GM19372 (cell line): ENCODE measurements at regions not wholly inside any gene's neighbourhood (a gene's known extent, or its start where the extent isn't known, plus 50 kb on each side); places are given as distances from the start of the nearest gene placed in this dataset.
"Not testable (repeated sequence)": the region's sequence is repeated elsewhere in the genome, so short reads cannot be mapped to it uniquely, and the experiment has no call there.

Source experiments
- ATAC-seq: cut with Tn5 transposase; IDR thresholded peaks from one replicate; pipeline ENCODE4 v1.9.1; 2021; ENCODE audit warnings: mild to moderate bottlenecking, low read depth, moderate library complexity; ENCODE audit not compliant: unreplicated experiment

DNA sequence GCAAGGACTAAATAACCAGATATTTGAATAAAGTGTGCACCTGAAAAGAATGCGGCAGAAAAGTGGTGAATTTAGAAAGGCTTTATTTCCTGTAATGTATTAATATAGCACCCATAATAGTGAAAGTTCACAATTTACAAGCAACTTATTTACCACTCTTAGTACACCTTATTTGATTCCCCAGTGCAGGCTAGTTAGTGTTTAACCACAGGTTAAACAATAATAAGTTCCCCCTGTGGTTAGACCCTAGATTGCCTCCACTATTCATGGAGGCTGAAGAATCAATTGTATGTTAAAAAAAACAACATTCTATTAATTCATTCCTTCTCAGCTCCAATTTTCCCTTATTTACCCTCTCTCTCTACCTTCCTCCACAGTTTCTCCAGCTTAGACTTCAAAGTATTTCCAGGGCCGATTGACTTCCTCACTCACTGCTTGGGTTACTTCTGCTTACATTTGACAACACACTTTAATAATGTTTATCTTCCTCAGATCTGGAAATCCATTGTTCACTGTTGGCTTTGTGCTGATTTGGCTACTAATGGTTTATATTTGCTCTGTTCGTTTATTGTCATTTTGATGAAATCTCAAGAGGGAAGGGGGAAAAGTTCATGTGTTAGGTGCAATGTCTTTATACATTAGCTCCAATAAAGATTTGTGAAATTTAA lies 796.3 kb downstream of the BRINP3 start:
- no peak for ATAC-seq

DNA sequence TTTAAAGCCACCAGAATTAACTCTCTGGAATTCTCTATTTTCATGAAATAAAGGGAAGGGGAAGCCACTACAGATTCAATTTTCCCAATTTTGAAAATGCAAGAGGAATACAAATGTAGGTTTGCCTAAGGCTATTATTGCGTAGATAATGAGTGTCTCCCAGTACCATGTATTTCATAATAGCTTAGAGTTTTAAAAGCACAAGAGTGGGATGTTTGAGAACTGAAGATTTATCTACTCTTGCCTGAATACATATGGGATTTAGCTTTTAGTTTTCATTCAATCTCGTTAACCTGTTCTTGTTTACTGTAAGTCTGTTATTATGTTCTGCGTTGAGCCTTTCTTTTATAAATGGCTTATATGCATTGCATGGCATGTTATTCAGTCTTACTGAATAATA lies 795.1 kb downstream of the BRINP3 start:
- ATAC-seq, result no peak

DNA sequence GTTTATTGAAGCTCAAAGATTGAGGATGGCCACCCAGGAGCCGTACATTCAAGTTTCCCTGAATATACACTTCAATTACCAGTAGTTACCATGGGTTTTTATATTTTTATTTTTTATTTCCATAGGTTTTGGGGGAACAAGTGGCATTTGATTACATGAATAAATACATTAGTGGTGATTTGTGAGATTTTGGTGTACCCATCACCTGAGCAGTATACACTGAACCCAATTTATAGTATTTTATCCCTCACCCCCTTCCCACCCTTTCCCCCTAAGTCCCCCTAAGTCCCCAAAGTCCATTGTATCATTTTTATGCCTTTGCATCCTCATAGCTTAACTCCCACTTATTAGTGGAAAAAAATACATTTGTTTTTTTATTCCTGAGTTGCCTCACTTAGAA lies 791.4 kb downstream of the BRINP3 start:
- no peak for ATAC-seq

DNA sequence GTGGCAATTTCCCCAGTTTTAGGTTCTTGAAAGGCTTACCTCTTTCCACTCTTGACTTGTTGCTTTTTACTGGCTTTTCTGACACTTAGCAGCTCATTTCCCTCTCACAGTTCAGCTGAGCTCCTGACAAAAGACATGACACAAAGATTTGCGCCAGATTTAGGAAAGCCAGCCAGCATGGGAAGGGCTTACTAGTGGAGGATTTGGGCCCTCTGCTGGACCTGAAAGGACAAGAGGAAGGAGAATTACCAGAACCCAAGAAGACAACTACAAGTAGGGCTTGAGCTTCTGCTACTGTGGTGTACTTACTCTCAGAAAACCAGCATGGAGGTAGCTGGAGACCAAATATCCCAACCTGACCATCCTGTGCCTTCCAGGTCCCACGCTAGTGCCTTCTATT lies 784.5 kb downstream of the BRINP3 start:
- no peak for ATAC-seq

DNA sequence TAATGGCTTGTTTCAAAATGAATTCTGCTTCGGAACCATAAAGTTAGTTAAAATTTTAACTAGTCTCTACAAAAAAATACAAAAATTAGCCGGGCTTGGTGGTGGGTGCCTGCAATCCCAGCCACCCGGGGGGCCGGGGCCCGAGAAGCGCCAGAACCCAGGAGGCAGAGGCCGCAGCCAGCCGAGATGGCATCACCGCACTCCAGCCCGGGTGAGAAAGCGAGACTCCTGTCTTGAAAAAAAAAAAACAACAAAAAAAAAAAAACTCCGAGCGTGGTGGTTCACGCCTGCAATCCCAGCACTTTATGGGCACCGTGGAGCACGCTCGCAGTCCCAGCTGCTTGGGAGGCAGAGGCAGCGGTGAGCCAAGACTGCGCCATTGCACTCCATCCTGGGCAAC lies 781.4 kb downstream of the BRINP3 start:
- ATAC-seq, result no peak

DNA sequence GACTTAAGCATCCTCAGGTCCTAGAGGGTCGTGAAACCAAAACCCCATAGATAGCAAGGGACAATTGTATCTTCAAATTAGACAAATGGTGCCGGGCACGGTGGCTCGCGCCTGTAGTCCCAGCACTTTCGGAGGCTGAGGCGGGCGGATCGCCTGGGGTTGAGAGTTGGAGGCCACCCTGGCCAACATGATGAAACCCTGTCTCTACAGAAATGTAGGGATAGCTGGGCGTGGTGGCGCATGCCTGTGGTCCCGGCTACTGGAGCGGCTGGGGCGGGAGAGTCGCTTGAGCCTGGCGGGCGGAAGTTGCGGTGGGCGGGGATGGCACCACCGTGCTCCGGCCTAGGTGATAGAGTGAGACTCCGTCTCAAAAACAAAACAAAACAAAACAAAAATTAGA lies 780.6 kb downstream of the BRINP3 start:
- ATAC-seq, result no peak

DNA sequence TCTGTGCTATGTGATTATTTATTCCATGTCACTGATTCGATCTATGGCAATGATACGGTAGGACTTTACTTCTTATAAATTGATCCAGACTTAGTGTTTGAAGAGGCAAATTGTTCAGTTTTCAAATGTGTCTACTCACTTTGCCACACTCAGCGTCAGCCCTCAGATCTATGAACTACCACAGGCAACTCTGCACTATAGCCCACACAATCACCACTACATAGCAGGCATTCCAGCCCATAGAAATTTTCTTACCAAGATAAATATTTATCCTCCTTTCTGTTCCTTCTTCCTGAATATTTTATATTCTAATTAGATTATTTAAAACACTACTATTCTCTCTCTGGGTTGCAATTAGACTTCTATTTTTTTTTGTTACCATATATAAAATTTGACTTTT lies 776.1 kb downstream of the BRINP3 start:
- no peak for ATAC-seq

DNA sequence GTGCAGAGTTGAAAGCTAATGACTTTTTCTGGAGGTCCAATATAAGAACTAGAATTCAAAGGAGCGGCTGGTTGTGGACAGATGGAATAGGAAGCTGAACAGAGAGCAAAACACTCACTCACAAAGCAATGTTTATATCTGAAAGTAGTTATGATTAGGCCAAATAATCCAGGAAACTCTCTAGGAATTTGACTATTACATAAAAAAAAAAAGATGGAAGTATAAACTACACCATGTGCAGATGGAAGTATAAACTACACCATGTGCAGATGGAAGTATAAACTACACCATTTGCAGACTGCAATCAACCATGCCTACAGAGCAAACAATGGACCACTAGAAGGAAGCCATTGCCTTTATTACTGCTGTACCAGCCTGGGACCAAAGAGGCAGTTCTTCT lies 771.1 kb downstream of the BRINP3 start:
- ATAC-seq, result no peak

DNA sequence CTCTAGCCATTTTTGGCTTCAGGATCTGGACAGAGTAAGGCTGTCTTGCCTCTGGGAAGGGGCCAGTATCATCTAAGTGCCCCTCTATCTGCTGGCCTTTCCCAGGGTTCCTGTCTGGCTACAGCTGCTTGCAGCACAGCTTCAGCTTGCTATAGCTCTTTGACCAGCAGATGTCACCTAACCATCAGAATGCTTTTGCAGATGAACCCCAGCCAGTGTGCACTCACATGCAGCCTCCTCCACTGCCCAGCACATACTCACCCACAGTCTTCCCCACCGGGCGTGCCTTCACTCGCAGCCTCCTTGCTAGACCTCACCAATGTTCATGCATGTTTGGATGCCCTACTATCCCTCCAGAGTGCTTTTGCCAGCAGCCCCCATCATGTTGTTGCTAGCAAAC lies 769.0 kb downstream of the BRINP3 start:
- no peak for ATAC-seq

DNA sequence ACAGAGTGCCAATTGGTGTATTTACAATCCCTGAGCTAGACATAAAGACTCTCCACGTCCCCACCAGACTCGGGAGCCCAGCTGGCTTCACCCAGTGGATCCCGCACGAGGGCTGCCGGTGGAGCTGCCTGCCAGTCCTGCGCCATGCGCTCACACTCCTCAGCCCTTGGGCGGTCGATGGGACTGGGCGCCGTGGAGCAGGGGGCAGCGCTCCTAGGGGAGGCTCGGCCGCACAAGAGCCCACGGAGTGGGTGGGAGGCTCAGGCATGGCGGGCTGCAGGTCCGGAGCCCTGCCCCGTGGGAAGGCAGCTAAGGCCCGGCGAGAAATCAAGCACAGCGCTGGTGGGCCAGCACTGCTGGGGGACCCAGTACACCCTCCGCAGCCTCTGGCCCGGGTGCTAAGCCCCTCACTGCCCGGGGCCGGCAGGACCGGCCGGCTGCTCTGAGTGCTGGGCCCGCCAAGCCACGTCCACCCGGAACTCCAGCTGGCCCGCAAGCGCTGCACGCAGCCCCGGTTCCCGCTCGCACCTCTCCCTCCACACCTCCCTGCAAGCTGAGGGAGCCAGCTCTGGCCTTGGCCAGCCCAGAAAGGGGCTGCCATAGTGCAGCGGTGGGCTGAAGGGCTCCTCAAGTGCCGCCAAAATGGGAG lies 759.4 kb downstream of the BRINP3 start:
- ATAC-seq, result not testable (repeated sequence)

DNA sequence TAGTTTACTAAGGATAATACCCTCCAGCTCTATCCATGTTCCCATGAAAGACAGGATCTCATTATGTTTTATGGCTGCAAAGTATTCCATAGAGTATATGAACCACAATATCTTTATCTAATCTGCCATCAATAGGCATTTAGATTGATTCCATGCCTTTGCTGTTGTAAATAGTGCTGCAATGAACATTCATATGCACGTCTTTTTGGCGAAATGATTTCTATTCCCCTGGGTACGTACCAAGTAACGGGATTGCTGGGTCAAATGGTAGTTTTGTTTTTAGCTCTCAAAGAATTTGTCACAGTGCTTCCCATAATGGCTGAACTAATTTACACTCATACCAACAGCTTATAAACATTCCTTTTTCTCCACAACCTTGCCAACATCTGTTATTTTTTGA lies 750.9 kb downstream of the BRINP3 start:
- no peak for ATAC-seq

DNA sequence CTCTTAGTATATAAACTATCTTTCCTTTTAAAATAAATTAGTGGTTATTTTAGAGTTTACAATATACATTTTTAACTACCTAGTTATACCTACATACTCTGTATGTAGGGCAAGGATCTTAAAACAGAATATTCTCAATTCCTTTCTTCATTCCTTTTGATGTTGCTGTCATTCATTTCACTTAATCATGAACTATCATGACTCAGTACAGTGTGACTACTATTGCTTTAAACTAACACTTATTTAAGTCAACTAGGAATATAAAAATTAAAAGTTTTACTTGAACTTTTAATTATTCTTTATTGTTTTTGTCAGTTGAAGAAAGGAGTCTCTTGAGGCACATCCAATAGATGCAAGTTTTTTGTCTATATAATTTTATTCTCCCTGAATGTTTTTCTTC lies 726.4 kb downstream of the BRINP3 start:
- no peak for ATAC-seq

DNA sequence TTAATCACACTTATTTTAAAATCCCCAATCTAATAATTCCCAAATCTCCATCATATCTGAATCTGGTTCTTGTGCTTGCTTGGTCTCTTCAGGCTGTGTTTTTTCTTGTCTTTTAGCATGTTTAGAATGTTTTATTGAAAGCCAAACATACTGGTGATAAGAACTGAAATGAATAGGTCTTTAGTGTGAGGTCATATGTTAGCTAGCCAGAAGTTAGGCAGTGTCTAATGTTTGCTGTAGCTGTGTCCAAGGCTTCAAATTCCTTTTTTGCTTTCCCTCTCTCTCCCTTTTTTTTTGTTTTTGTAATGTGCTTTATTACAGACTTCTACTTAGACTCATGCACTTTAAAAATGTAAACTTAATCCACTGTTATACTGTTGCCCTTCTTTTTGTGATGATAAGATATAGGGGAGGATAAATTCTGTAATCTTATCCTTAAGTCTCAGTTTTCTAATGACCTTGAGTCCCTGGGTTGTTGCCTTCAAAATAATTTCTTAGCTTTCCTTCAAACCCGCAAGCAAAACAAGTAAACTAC lies 725.1 kb downstream of the BRINP3 start:
- ATAC-seq, result no peak

DNA sequence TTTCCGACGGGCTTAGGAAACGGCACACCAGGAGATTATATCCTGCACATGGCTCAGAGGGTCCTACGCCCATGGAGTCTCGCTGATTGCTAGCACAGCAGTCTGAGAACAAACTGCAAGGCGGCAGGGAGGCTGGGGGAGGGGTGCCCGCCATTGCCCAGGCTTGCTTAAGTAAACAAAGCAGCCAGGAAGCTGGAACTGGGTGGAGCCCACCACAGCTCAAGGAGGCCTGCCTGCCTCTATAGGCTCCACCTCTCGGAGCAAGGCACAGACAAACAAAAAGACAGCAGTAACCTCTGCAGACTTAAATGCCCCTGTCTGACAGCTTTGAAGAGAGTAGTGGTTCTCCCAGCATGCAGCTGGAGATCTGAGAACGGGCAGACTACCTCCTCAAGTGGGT lies 722.6 kb downstream of the BRINP3 start:
- not testable (repeated sequence) for ATAC-seq

DNA sequence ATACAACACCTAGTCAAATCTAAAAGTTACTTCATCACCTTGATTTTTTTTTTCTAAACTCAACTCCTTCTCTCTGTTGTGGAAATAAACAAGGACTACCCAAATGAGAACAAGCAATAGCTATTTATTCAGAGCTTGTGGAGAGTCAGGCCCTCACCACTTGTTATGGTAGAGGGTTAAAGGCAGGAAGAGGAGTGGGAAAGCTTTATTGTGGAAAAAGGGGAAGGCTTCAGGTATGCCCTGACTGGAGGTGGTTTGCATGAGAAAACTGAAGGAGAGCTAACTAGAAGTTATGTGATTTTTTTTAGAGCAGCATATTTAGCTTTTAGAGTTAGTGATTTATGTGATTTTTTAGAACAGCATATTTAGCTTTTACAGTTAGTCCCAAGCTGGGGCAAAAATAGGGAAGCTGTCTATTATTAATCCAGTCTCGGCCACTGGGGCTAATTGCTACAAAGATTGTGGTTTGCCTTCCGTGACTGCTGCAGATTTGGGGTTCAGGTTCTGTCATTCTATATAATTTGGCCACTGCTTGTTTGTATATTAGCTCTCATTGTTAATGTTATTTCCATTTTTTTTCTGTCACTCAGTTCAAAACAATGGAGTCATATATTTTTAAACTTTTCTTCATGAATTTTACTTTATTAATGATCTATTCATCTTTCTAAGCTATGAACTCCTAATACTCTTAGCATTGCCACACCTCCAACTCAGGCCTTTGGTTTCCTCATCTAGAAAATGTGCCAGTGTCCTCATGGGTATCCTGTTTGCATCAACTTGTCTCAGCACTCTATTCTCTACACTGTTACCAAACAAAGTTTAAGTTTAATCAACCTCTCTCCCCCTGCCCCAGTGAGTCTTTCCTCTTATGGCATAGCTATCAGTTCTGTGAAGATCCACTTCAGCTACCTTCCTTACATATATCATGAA lies 713.0 kb downstream of the BRINP3 start:
- no peak for ATAC-seq

DNA sequence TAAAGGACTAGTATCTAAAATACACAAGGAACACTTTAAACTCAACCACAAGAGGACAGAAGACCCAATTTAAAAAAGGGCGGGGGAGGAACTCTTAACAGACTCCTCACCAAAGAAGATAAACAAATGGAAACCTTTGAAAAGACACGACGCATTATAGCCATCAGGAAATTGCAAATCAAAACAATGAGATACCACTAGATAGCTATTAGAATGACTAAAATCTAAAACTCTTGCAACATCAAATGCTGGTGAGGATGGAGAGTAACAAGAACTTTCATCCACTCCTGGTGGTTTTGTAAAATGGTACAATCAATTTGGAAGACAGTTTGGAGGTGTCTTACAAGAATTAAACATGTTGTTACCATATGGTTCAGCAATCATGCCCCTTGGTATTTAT lies 708.2 kb downstream of the BRINP3 start:
- ATAC-seq, result no peak

DNA sequence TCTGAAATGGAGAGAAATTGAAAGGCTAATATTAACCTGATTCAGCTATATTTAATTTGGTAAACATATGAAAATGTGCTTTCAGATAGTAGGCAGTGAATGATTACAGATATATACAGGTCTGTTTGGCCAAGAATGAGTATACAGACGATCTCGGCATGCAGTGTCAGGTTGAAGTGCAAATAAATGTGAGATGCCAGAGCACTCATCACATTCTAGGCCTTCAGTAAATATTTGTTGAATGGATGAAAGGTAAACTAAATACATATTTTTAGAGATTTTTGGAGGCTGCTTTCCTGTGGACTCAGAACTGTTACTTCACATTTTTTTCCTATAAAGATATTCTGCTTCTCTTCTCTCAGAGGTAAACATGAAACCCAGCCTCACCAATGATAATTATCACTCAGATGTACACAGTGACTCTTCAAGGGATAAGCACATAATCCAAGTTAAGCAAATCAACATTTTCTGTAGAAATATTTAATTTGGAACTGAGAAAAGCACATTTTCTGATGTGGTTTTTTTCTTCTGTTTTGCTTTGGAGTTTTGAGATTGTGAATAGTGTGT lies 702.9 kb downstream of the BRINP3 start:
- ATAC-seq, result no peak

DNA sequence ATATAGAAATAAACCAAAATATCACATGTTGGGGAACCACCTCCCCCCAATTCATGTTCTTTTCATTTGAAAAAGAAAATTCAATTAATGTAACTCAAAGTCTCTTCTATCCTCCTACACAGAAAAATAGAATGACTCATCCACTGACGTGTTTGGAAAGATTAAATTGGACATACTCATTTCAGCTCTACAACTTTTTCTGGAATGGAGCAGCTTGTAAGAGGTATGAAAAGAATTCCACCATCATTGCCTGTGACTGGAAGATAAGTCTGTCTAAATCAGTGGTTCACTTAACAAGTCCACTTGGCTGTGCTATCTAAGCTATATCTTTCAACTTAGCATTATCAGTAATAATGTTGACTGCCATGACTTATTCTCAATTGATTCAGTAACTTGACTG lies 702.3 kb downstream of the BRINP3 start:
- ATAC-seq, result no peak

DNA sequence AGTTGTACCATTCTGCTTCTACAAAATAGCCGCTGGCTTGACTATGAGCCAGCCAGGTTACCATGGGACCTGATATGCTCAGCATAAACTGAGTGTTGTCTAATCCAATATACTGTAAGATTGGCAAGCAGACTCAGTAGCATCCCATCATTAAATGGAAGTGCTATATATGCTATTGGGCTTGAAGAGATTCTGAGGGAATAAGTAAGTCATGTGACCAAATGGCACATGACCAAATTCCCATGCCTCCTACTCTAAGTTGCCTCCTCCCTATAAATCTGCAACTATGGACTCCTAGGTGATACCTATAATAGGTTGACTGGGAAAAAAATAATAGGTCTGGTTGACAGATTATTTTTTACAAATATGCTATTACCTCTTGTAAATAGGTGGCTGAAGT lies 698.6 kb downstream of the BRINP3 start:
- ATAC-seq, result no peak

DNA sequence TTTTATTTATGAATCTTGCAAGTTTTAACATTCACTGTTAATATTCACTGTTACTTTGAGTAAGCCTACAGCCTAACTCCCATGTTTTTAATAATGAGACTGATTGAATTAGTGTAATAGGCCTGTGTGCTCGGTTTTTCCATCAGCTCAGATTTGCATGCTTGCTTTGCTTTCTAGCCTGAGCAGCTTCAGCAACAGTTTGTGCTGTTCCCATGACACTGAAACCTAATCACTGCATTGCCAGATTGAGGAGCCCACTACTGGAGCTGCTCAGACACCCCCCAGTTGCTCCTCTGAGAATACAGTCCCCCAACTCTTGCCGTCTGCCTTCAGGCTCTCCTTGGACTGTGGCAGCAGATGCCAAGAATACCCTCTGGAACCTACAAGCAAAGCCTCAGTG lies 695.4 kb downstream of the BRINP3 start:
- no peak for ATAC-seq

DNA sequence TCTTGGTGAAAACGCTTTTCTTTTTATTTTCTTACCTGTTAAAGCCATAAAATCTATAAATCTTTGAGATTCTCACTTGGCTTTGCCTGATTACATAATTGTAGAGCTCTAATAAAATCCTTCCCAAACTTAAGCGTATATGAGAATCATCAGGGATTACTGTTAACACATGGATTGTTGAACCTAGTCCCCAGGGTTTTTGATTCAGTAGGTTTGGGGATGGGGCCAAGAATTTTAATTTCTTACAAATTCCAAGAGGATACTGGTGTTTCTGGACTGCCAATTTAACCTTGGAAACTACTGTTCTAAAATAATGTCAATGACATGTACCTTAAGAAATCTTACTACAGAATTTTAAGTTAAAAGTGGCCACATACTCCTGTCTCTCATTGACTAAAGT lies 694.2 kb downstream of the BRINP3 start:
- ATAC-seq, result no peak
